ENCODE measurements at regions not wholly inside any gene's neighbourhood (a gene's known extent, or its start where the extent isn't known, plus 50 kb on each side); places are given as distances from the start of the nearest gene placed in this dataset.

DNA sequence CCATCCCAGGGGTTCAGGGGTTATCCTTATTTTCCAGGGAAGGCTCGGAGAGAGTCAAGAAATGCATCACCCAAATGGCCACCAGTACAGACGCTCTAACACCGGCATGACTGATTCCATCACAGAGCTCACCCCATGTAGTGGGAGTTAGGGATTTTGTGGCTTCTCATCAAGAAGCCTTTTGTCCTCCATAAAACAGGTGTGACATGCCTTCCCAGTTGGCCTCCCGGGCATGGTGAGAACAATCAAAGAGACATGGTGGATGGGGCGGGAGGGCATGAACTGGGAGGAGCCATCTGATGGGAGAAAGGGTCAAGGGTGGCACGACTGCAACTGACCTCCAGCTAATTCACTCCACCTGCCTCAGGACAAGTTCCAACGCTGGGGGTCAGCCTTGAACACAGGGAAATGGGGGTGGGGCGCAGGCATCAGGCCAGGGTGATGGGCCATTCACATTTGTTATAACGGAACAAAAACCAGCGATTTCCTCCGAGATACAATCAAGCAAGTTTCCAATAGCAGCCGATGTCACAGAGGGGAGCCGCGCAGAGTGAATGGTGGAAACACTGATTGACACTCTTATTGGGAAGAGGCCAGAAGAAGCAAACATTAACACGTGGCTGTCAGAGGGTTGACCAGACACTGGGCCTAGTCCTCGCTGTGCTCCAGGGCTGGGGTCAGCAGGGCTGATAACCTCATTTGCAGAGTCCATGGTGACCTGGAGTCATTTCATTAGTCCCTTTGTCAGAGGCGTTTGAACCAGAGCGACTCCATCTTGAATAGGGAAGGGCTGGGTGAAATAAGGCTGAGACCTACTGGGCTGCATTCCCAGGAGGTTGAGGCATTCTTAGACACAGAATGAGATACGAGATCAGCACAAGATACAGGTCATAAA lies 80.5 kb upstream of the HPCAL1 start:
- TF ChIP-seq, protein P1, sequence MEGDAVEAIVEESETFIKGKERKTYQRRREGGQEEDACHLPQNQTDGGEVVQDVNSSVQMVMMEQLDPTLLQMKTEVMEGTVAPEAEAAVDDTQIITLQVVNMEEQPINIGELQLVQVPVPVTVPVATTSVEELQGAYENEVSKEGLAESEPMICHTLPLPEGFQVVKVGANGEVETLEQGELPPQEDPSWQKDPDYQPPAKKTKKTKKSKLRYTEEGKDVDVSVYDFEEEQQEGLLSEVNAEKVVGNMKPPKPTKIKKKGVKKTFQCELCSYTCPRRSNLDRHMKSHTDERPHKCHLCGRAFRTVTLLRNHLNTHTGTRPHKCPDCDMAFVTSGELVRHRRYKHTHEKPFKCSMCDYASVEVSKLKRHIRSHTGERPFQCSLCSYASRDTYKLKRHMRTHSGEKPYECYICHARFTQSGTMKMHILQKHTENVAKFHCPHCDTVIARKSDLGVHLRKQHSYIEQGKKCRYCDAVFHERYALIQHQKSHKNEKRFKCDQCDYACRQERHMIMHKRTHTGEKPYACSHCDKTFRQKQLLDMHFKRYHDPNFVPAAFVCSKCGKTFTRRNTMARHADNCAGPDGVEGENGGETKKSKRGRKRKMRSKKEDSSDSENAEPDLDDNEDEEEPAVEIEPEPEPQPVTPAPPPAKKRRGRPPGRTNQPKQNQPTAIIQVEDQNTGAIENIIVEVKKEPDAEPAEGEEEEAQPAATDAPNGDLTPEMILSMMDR (conservative IDR thresholded peaks at IDR 0.05; ENCODE audit: low read depth in 2 of 2) = 0 out of 4 replicates have a peak, but pooled peaks of 1 of the 2 experiments have one; percentile 3
- TF ChIP-seq EZH2phosphoT487 (IDR thresholded peaks at IDR 0.05; ENCODE audit: unreplicated experiment) = no peak
